ENCODE measurements at regions not wholly inside any gene's neighbourhood (a gene's known extent, or its start where the extent isn't known, plus 50 kb on each side); places are given as distances from the start of the nearest gene placed in this dataset.

DNA sequence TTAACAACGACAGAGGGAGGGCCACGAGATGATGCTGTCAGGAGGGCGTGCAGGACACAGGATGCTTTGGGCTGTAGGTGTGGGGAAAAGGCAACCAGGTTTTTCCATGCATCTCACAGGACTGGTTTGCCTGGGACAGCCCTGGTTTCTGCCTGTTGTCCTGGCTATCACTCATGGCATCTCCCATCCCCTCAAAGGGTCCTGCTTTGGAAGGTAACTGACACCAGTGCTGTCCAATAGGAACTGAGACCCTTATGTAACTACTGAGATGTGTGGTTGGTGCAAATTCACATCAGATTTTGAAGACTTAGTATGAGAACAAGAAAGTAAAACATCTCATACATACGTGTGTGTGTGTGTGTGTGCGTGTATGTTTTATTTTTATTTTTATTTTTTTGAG is 144.2 kb downstream of the URI1 start:
- no peaks in the 10 kb centered on the region for H3K4me1 ChIP-seq
- H2AFZ ChIP-seq, result no peak overlapping the region
- H3K27ac ChIP-seq, result no peak overlapping the region
- no peak overlapping the region for H3K4me3 ChIP-seq (ENCODE audit: low read depth, low read length)
- no peaks in the 10 kb centered on the region for H3K36me3 ChIP-seq (ENCODE audit: control insufficient read depth, insufficient read depth, low read length)
- TF ChIP-seq, protein P1, sequence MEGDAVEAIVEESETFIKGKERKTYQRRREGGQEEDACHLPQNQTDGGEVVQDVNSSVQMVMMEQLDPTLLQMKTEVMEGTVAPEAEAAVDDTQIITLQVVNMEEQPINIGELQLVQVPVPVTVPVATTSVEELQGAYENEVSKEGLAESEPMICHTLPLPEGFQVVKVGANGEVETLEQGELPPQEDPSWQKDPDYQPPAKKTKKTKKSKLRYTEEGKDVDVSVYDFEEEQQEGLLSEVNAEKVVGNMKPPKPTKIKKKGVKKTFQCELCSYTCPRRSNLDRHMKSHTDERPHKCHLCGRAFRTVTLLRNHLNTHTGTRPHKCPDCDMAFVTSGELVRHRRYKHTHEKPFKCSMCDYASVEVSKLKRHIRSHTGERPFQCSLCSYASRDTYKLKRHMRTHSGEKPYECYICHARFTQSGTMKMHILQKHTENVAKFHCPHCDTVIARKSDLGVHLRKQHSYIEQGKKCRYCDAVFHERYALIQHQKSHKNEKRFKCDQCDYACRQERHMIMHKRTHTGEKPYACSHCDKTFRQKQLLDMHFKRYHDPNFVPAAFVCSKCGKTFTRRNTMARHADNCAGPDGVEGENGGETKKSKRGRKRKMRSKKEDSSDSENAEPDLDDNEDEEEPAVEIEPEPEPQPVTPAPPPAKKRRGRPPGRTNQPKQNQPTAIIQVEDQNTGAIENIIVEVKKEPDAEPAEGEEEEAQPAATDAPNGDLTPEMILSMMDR (IDR thresholded peaks at IDR 0.05), result no peak
- H3K9me3 ChIP-seq (ENCODE audit: control insufficient read depth, low read length), result no peaks in the 10 kb centered on the region
- no peak overlapping the region for H3K9ac ChIP-seq
- no peak overlapping the region for H3K4me2 ChIP-seq (ENCODE audit: low read length)
- H3K27me3 ChIP-seq (ENCODE audit: control insufficient read depth, insufficient read depth, low read length), result no peaks in the 10 kb centered on the region
- no peaks in the 10 kb centered on the region for H3K79me2 ChIP-seq

DNA sequence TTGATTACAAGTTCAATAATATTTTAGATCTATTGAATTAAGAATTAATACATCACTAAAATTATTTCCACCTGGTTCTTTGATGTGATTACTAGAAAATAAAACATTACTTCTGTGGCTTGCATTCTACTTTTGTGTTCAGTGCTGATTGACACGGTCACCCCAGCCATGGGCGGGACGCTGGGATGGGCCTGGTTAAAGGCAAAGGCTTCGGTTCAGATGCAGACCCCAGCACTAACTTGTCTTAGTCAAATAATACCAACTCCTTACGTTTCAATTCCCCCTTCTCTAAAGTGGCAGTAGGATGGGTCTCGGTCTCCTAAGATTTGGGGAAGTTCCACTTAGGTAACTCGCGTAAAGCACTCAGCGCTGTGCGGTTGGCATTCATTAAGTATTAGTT is 144.9 kb downstream of the URI1 start:
- H3K36me3 ChIP-seq (ENCODE audit: control insufficient read depth, insufficient read depth, low read length), result no peaks in the 10 kb centered on the region
- H3K9ac ChIP-seq, result no peak overlapping the region
- H2AFZ ChIP-seq, result no peak overlapping the region
- no peaks in the 10 kb centered on the region for H3K27me3 ChIP-seq (ENCODE audit: control insufficient read depth, insufficient read depth, low read length)
- H3K27ac ChIP-seq, result no peak overlapping the region
- TF ChIP-seq, protein P1 (IDR thresholded peaks at IDR 0.05), result no peak
- H3K4me2 ChIP-seq (ENCODE audit: low read length), result no peak overlapping the region
- no peaks in the 10 kb centered on the region for H3K9me3 ChIP-seq (ENCODE audit: control insufficient read depth, low read length)
- no peaks in the 10 kb centered on the region for H3K4me1 ChIP-seq
- H3K4me3 ChIP-seq (ENCODE audit: low read depth, low read length), result no peak overlapping the region
- H3K79me2 ChIP-seq, result no peaks in the 10 kb centered on the region

GRCh38 chr19:30087381-30088138 is 145.5 kb downstream of the URI1 start:
- Histone ChIP-seq H3K27ac (no peak overlapping the region), H3K9ac (no peak overlapping the region)

DNA sequence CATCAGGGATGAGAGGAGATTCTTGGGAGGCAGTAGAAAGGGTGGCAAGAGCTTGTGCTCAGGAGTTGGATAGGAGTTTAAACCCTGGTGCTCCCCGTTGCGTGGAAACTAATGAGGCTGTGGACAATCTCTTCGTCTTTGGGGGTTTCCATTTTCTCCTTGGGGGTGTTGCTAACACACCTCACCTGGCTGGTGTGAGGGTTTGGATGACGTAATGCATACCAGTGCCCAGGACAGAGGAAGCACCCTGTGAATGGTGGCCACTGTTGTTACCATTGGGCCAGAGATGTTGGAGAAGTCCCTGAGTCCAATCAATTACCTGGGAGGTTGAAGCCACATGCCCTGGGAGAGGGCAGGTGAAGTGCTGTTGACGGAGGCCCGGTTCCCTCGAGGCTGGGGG is 146.5 kb downstream of the URI1 start:
- Histone ChIP-seq H3K36me3 (ENCODE audit: control insufficient read depth, insufficient read depth, low read length) (no peaks in the 10 kb centered on the region), H3K9me3 (ENCODE audit: control insufficient read depth, low read length) (no peaks in the 10 kb centered on the region), H3K4me1 (no peaks in the 10 kb centered on the region), H3K27ac (no peak overlapping the region), H3K79me2 (no peaks in the 10 kb centered on the region), H2AFZ (no peak overlapping the region), H3K27me3 (ENCODE audit: control insufficient read depth, insufficient read depth, low read length) (no peaks in the 10 kb centered on the region), H3K4me3 (ENCODE audit: low read depth, low read length) (no peak overlapping the region), H3K9ac (no peak overlapping the region), H3K4me2 (ENCODE audit: low read length) (no peak overlapping the region)
- TF ChIP-seq, protein P1 (IDR thresholded peaks at IDR 0.05), result no peak

More at GRCh38 chr19:30087381-30088138, 145.5 kb downstream of the URI1 start:
- H3K4me3 ChIP-seq (ENCODE audit: low read depth, low read length), result no peak overlapping the region
- H3K4me1 ChIP-seq, result no peaks in the 10 kb centered on the region
- TF ChIP-seq, protein P1 (IDR thresholded peaks at IDR 0.05), result no peak
- no peak overlapping the region for H2AFZ ChIP-seq
- no peaks in the 10 kb centered on the region for H3K36me3 ChIP-seq (ENCODE audit: control insufficient read depth, insufficient read depth, low read length)
- H3K4me2 ChIP-seq (ENCODE audit: low read length), result no peak overlapping the region
- no peaks in the 10 kb centered on the region for H3K79me2 ChIP-seq
- H3K27me3 ChIP-seq (ENCODE audit: control insufficient read depth, insufficient read depth, low read length), result no peaks in the 10 kb centered on the region
- H3K9me3 ChIP-seq (ENCODE audit: control insufficient read depth, low read length), result no peaks in the 10 kb centered on the region

Measured in parathyroid adenoma (tissue), 2 donors.